CD4-positive, alpha-beta memory T cell (primary cell): ENCODE measurements at regions not wholly inside any gene's neighbourhood (a gene's known extent, or its start where the extent isn't known, plus 50 kb on each side); places are given as distances from the start of the nearest gene placed in this dataset.

Experiments
- CTCF ChIA-PET: fragments of 350-600 bp; sonication (Branson Sonifier 250); formaldehyde crosslinking; loops from one replicate; lab custom pipeline; 2021; ENCODE audit warnings: inconsistent platforms; ENCODE audit not compliant: partially characterized antibody; lab: Charles Lee
- POLR2A ChIA-PET: fragments of 350-600 bp; sonication (Branson Sonifier 250); formaldehyde crosslinking; loops from one replicate; lab custom pipeline; 2021; ENCODE audit not compliant: partially characterized antibody; lab: Charles Lee
- DNase-seq, 5 donors: peaks; one replicate each; pipeline versions ENCODE4 v3.0.0 to v3.0.0-alpha.2; 2020 to 2022; ENCODE audit warnings: mixed read lengths in 1 of 5
- H3K27ac ChIP-seq: one replicate; pipeline ENCODE4 v1.7.0; 2013; ENCODE audit warnings: low read depth, low read length
- H3K27me3 ChIP-seq: 2 replicates; pipeline ENCODE4 v1.7.0; 2013; ENCODE audit warnings: mild to moderate bottlenecking, low read length, moderate library complexity; ENCODE audit not compliant: insufficient read depth
- H3K36me3 ChIP-seq: 2 replicates; pipeline ENCODE4 v1.7.0; 2013; ENCODE audit warnings: mild to moderate bottlenecking, low read length, moderate library complexity; ENCODE audit not compliant: insufficient read depth
- H3K4me1 ChIP-seq: 2 replicates; pipeline ENCODE4 v1.7.0; 2013; ENCODE audit warnings: mild to moderate bottlenecking, low read length, moderate library complexity; ENCODE audit not compliant: insufficient read depth
- H3K4me3 ChIP-seq, 2 donors: one replicate each; pipeline ENCODE4 v1.7.0; 2013; ENCODE audit warnings: low read length in 2 of 2, mild to moderate bottlenecking in 1 of 2
- H3K9me3 ChIP-seq, 2 donors: one replicate each; pipeline ENCODE4 v1.7.0; 2013; ENCODE audit warnings: low read length in 2 of 2, control low read depth in 1 of 2; ENCODE audit not compliant: control insufficient read depth in 1 of 2
- H3K27ac Mint-ChIP-seq, 7 donors: one replicate each; pipeline ENCODE4 v1.8.0; 2020 to 2021; ENCODE audit warnings: mixed read lengths in 7 of 7, mild to moderate bottlenecking in 6 of 7, inconsistent platforms in 3 of 7, moderate library complexity in 3 of 7
- H3K27me3 Mint-ChIP-seq, 2 donors: one replicate each; pipeline ENCODE4 v1.8.0; 2020 to 2021; ENCODE audit warnings: mixed read lengths in 2 of 2
- H3K36me3 Mint-ChIP-seq, 2 donors: one replicate each; pipeline ENCODE4 v1.8.0; 2020 to 2021; ENCODE audit warnings: mixed read lengths in 2 of 2, inconsistent platforms in 1 of 2, mild to moderate bottlenecking in 1 of 2
- H3K4me1 Mint-ChIP-seq, 4 donors: one replicate each; pipeline ENCODE4 v1.8.0; 2020 to 2021; ENCODE audit warnings: mixed read lengths in 4 of 4, mild to moderate bottlenecking in 1 of 4
- H3K4me3 Mint-ChIP-seq, 8 donors: one replicate each; pipeline ENCODE4 v1.8.0; 2020 to 2021; ENCODE audit warnings: mixed read lengths in 8 of 8, mild to moderate bottlenecking in 7 of 8, moderate library complexity in 6 of 8, inconsistent platforms in 3 of 8
- H3K9me3 Mint-ChIP-seq, 8 donors: one replicate each; pipeline ENCODE4 v1.8.0; 2020 to 2021; ENCODE audit warnings: mixed read lengths in 8 of 8, mild to moderate bottlenecking in 5 of 8, inconsistent platforms in 3 of 8, moderate library complexity in 1 of 8
- intact Hi-C: fragments of 100-400 bp; cut with micrococcal nuclease; formaldehyde crosslinking; loops from one replicate; pipeline ENCODE4 v1.15.1; 2023

GRCh38 chr3:124658270-124658669 is 72.0 kb upstream of the UMPS start:
- Histone ChIP-seq H3K4me3 (no peak overlapping the region), H3K27me3 (no peaks in the 10 kb centered on the region), H3K4me1 (no peaks in the 10 kb centered on the region), H3K9me3 (no peaks in the 10 kb centered on the region), H3K27ac (no peak overlapping the region), H3K36me3 (no peaks in the 10 kb centered on the region)
- H3K27me3 Mint-ChIP-seq = no peaks in the 10 kb centered on the region
- ChIA-PET POLR2A (no interaction called here), CTCF (no interaction called here)
- intact Hi-C loops = no loop called here
- H3K27ac Mint-ChIP-seq = peak overlapping the region in 1 of 7 donors; percentile 54
- H3K36me3 Mint-ChIP-seq = peaks cover 20 to 35% of the 10 kb centered on the region in 2 donors
- H3K4me1 Mint-ChIP-seq = no peaks in the 10 kb centered on the region
- no peaks in the 10 kb centered on the region for H3K9me3 Mint-ChIP-seq
- H3K4me3 Mint-ChIP-seq = no peak overlapping the region
- DNase-seq = no peak

- Mint-ChIP-seq H3K9me3 (no peaks in the 10 kb centered on the region), H3K36me3 (peaks cover 18 to 39% of the 10 kb centered on the region in 2 donors), H3K4me3 (no peak overlapping the region), H3K27me3 (no peaks in the 10 kb centered on the region), H3K27ac (no peak overlapping the region), H3K4me1 (no peaks in the 10 kb centered on the region)
- CTCF ChIA-PET = interaction anchor here (1.3 kb wide), 1 partner anchor 29 kb away, joined by 3 read pairs; no protein-coding TSS in a partner anchor
- H3K9me3 ChIP-seq = no peaks in the 10 kb centered on the region
- intact Hi-C loops = no loop called here
- H3K27me3 ChIP-seq = no peaks in the 10 kb centered on the region
- H3K4me3 ChIP-seq = no peak overlapping the region
- DNase-seq = no peak
- H3K4me1 ChIP-seq = no peaks in the 10 kb centered on the region
- no peaks in the 10 kb centered on the region for H3K36me3 ChIP-seq
- no peak overlapping the region for H3K27ac ChIP-seq
- POLR2A ChIA-PET = no interaction called here
Observed at GRCh38 chr3:124659175-124659574, 71.1 kb upstream of the UMPS start.

- no peaks in the 10 kb centered on the region for H3K36me3 ChIP-seq
- DNase-seq = no peak
- ChIA-PET CTCF (interaction anchor here (1.3 kb wide), 1 partner anchor 28 kb away, joined by 3 read pairs; no protein-coding TSS in a partner anchor), POLR2A (no interaction called here)
- Mint-ChIP-seq H3K27ac (peak overlapping the region in 1 of 7 donors; percentile 27), H3K9me3 (no peaks in the 10 kb centered on the region), H3K4me1 (no peaks in the 10 kb centered on the region), H3K27me3 (no peaks in the 10 kb centered on the region), H3K4me3 (no peak overlapping the region), H3K36me3 (peaks cover 18 to 35% of the 10 kb centered on the region in 2 donors)
- no peaks in the 10 kb centered on the region for H3K4me1 ChIP-seq
- no peaks in the 10 kb centered on the region for H3K27me3 ChIP-seq
- intact Hi-C loops = no loop called here
- no peak overlapping the region for H3K4me3 ChIP-seq
- no peak overlapping the region for H3K27ac ChIP-seq
- no peaks in the 10 kb centered on the region for H3K9me3 ChIP-seq
Observed at GRCh38 chr3:124660599-124660998, 69.7 kb upstream of the UMPS start.

GRCh38 chr3:124663690-124664089 is 66.6 kb upstream of the UMPS start:
- Histone ChIP-seq H3K27ac (no peak overlapping the region), H3K4me1 (no peaks in the 10 kb centered on the region), H3K27me3 (no peaks in the 10 kb centered on the region), H3K36me3 (no peaks in the 10 kb centered on the region), H3K9me3 (no peaks in the 10 kb centered on the region), H3K4me3 (no peak overlapping the region)
- H3K27ac Mint-ChIP-seq = no peak overlapping the region
- DNase-seq = no peak
- ChIA-PET POLR2A (no interaction called here), CTCF (interaction anchor here (1.8 kb wide), 1 partner anchor 25 kb away, joined by 4 read pairs; no protein-coding TSS in a partner anchor)
- intact Hi-C loops = no loop called here
- no peaks in the 10 kb centered on the region for H3K27me3 Mint-ChIP-seq
- H3K36me3 Mint-ChIP-seq = peaks cover 4 to 34% of the 10 kb centered on the region in 2 donors
- H3K4me1 Mint-ChIP-seq = peaks cover 0 to 1% (median 0%) of the 10 kb centered on the region in 4 donors
- no peaks in the 10 kb centered on the region for H3K9me3 Mint-ChIP-seq
- no peak overlapping the region for H3K4me3 Mint-ChIP-seq

- POLR2A ChIA-PET = no interaction called here
Observed at GRCh38 chr3:124664804-124665203, 65.4 kb upstream of the UMPS start.

GRCh38 chr3:124666067-124666466 is 64.2 kb upstream of the UMPS start:
- Histone ChIP-seq H3K27me3 (no peaks in the 10 kb centered on the region), H3K4me3 (no peak overlapping the region), H3K9me3 (no peaks in the 10 kb centered on the region), H3K36me3 (no peaks in the 10 kb centered on the region), H3K4me1 (peaks cover 5% of the 10 kb centered on the region), H3K27ac (no peak overlapping the region)
- Mint-ChIP-seq H3K36me3 (peaks cover 8 to 35% of the 10 kb centered on the region in 2 donors), H3K27ac (no peak overlapping the region), H3K4me1 (peaks cover 5 to 7% (median 6%) of the 10 kb centered on the region in 4 donors), H3K27me3 (no peaks in the 10 kb centered on the region), H3K9me3 (peaks cover 0 to 3% (median 0%) of the 10 kb centered on the region in 8 donors), H3K4me3 (no peak overlapping the region)
- intact Hi-C loops = no loop called here
- ChIA-PET POLR2A (no interaction called here), CTCF (interaction anchor here (1.6 to 1.7 kb wide), 2 partner anchors 14 to 23 kb away, joined by 3 to 6 read pairs; no protein-coding TSS in a partner anchor)
- DNase-seq = no peak

More at GRCh38 chr3:124664804-124665203, 65.4 kb upstream of the UMPS start:
- no peaks in the 10 kb centered on the region for H3K9me3 ChIP-seq
- peaks cover 4 to 34% of the 10 kb centered on the region in 2 donors for H3K36me3 Mint-ChIP-seq
- H3K27ac Mint-ChIP-seq = no peak overlapping the region
- no peaks in the 10 kb centered on the region for H3K27me3 Mint-ChIP-seq
- no peaks in the 10 kb centered on the region for H3K4me1 ChIP-seq
- intact Hi-C loops = no loop called here
- no peak overlapping the region for H3K4me3 Mint-ChIP-seq
- H3K27ac ChIP-seq = no peak overlapping the region
- no peaks in the 10 kb centered on the region for H3K9me3 Mint-ChIP-seq
- no peaks in the 10 kb centered on the region for H3K36me3 ChIP-seq
- H3K4me3 ChIP-seq = no peak overlapping the region
- no peaks in the 10 kb centered on the region for H3K27me3 ChIP-seq
- CTCF ChIA-PET = interaction anchor here (1.6 to 1.8 kb wide), 3 partner anchors 13 to 25 kb away, joined by 3 to 6 read pairs (median 4); no protein-coding TSS in a partner anchor
- peaks cover 0 to 1% (median 0%) of the 10 kb centered on the region in 4 donors for H3K4me1 Mint-ChIP-seq
- DNase-seq = no peak

- intact Hi-C loops = no loop called here
- POLR2A ChIA-PET = no interaction called here
Observed at GRCh38 chr3:124669470-124669869, 60.8 kb upstream of the UMPS start.

More at GRCh38 chr3:124669470-124669869, 60.8 kb upstream of the UMPS start:
- H3K4me3 Mint-ChIP-seq = no peak overlapping the region
- Histone ChIP-seq H3K9me3 (no peaks in the 10 kb centered on the region), H3K27me3 (no peaks in the 10 kb centered on the region), H3K36me3 (peaks cover 4% of the 10 kb centered on the region), H3K4me3 (no peak overlapping the region), H3K4me1 (peaks cover 12% of the 10 kb centered on the region), H3K27ac (no peak overlapping the region)
- DNase-seq = no peak
- peaks cover 15 to 37% of the 10 kb centered on the region in 2 donors for H3K36me3 Mint-ChIP-seq
- H3K9me3 Mint-ChIP-seq = peaks cover 0 to 5% (median 0%) of the 10 kb centered on the region in 8 donors
- H3K27me3 Mint-ChIP-seq = no peaks in the 10 kb centered on the region
- peaks cover 9 to 19% (median 12%) of the 10 kb centered on the region in 4 donors for H3K4me1 Mint-ChIP-seq
- H3K27ac Mint-ChIP-seq = no peak overlapping the region
- CTCF ChIA-PET = interaction anchor here (1.3 to 1.8 kb wide), 2 partner anchors 15 to 19 kb away, joined by 3 to 6 read pairs; no protein-coding TSS in a partner anchor
